ENCODE measurements at regions not wholly inside any gene's neighbourhood (a gene's known extent, or its start where the extent isn't known, plus 50 kb on each side); places are given as distances from the start of the nearest gene placed in this dataset.
A peak's percentile ranks its signal among the peaks of the same experiment; 100 is the strongest.

DNA sequence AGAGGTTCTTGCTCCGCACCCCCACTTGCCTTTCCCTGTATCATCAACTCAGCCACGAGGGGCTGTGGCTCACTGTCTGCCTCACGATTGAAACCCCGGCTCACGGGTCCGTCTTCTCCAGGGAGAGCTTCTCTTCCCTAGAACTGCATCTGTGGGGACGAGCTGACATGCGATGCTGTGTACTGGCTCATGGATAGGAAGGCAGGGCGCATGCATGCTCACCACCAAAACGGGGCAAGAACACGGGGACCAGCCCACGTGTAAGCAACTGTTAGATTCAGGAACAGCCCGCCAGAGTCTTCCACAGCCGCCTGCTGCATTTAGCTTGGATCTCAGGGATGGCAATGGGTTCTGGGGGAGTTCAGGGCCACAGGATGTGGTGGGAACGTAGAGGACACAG, 275.9 kb upstream of the CDH4 start:
- no peak for DNase-seq

DNA sequence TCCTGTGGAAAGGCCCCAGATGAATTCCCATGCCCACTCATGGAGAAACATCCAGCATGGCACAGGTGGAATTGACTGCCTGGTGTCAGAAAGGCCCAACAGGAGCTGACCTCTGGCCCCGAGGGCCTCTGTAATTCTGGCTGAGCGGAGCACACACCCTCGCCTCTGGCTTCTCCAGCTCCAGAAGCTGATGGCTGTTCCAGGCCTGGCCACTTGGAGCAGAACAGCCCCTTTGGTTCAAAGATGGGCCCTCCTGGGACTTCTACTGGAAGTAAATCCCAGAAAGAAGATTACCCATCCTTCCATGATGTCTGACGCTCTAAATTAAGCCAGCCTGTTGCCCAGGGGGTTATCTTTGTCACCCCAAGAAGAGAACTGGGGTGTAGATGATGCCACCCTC, 275.1 kb upstream of the CDH4 start:
- no peak for DNase-seq

DNA sequence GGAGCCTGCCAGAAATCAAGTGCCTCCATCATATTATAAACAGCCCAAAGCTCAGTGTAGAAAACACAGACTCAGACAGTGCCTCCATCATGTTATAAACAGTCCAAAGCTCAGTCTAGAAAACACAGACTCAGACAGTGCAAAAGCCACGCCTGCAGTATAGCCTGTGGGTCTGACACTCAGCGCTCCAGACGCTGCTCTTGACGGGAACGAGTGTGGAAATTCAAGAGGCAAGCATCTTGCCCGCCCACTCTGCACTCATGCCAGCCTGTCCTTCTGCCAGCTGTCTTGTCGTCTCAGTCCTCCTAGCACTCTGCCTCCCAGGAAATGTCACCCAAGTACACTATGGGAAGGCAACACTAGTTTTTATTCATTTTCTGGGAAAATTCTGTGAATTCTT, 274.2 kb upstream of the CDH4 start:
- DNase-seq, result peak; percentile 65

- peak; percentile 89 for DNase-seq
Observed at GRCh38 chr20:60984666-60985065, 267.4 kb upstream of the CDH4 start.

DNA sequence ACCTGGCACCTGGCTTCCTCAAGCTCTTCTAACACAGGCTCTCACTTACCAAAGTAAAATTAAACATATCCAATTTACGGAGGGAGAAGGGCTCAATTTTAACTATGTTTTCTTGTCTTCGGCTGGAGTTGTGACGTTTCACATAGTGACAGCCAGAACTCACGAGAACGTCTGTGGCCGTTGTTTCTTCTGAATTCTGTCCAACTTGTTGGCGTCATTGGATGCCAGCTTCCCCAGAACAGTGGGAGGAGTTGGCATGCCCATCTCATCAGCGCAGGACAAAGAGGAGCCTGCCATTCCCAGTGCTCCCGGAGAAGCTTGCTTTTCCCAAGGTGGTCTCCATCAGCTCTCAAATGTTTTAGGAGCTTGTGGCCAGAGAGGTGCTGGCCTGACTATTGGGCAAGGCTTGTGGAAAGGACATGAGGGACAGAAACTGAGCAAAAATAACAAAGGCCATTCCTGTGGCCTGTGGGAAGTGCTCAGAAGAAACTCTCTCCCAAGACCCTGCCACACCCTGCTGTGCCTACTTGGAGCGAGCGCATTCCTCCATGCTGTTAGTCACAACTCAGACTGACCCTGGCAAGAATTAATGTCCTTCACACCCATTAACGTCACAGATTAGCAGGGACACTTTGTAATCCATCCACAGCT, 265.4 kb upstream of the CDH4 start:
- no peak for DNase-seq

DNA sequence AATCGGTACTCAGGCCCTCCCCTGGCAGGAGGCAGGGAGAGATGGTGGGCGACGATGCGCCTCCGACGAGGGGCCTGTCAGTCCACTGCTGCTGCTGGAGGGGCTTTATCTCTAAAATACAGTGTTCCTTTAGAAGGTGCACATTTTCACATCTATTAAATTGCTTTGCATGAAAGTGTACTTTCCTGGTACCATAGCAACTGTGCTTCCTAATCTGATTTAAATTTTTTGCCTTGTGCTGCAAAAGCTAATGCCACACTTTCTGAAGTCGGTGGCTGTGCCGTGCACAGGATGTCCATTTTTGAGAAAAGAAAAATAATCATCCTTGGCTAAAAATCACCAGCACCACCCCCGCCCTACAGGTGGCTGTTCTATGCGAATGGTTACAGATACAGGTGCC, 262.0 kb upstream of the CDH4 start:
- no peak for DNase-seq

DNA sequence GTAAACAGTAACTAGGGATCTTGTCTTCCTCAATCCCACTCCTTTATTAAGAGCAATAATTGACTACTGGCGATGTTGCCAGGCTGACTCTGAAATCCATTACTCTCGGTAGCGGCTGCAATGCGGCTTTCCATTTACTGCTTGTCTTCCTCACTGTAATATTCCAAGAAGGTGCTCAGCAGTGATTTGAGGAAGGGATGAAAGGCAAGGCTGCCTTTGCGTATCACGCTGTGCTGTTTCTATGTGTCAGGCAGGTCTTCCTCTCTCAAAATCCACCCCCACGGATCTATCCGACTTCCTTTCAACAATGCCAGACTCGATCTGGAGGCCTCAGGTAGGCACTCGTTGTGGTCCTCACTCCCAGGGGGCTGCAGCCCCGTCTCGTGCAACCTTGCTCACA, 261.4 kb upstream of the CDH4 start:
- no peak for DNase-seq

DNA sequence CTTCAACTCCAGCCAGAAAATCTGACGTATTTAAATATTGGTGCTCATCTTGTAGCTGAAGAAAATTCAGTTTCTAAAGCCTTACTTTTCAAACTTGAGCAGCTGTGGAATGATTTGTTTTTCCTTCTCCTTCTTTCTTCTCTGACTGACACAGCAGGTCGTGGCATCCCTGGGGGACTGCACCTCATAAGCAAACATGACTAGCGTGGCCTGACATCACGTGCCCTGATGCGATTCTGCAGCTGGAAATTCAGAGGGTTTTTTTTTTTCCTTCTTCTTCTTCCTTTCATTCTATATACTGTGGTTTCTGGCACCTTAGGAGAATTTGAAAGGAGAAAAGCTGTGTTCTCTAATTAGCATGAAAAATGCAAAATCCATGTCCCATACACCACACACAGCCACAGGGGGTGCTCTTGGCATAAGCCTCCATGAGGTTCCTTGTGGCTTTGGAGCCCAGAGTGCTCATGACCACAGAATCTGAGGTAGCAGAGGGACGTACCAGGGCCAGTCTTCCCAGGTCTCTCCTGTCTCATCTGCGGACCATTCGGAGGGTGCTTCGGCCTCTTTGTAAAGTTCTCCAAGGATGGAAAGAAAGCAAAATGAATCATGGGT, 258.5 kb upstream of the CDH4 start:
- DNase-seq, result no peak

GRCh38 chr20:60999250-60999649, 252.8 kb upstream of the CDH4 start:
- no peak for DNase-seq

- DNase-seq, result no peak
Observed at GRCh38 chr20:61002090-61002489, 250.0 kb upstream of the CDH4 start.

GRCh38 chr20:61014491-61014890, 237.6 kb upstream of the CDH4 start:
- no peak for DNase-seq

GRCh38 chr20:61015602-61016001, 236.5 kb upstream of the CDH4 start:
- DNase-seq, result no peak

GRCh38 chr20:61019322-61019721, 232.7 kb upstream of the CDH4 start:
- DNase-seq, result no peak

DNA sequence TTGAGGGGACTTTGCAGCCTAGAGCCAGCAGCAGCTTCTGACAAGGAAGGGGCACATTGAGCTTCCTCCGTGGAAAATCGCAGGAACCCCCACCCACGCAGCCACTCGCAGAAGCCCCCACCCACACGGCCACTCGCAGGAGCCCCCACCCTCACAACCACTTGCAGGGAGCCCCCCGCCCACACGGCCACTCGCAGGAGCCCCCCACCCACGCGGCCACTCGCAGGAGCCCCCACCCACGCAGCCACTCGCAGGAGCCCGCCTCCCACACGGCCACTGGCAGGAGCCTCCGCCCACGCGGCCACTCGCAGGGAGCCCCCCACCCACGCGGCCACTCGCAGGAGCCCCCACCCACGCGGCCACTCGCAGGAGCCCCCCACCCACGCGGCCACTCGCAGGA, 228.4 kb upstream of the CDH4 start:
- no peak for DNase-seq

DNA sequence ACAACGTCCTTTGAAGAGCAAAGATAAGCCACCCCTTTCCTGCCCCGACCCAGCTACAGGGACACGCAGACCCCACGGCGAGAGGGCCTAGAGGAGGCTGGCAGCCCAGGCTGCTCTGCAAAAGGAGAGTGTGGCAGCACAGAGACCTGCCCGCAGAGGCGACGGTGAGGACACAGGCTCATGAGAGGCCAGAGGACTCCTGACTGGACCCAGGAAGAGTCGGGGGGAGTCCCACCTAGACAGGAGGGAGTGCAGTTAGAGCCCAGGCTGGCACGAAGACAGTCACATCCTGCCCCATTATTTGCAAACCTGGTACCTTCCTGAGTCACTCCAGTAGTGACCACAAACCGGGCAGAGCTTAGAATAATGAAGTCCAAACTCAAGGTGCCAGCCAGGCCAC, 227.7 kb upstream of the CDH4 start:
- DNase-seq, result no peak

GRCh38 chr20:61025536-61025935, 226.5 kb upstream of the CDH4 start:
- DNase-seq, result no peak

GRCh38 chr20:61026173-61026572, 225.9 kb upstream of the CDH4 start:
- DNase-seq, result no peak

DNA sequence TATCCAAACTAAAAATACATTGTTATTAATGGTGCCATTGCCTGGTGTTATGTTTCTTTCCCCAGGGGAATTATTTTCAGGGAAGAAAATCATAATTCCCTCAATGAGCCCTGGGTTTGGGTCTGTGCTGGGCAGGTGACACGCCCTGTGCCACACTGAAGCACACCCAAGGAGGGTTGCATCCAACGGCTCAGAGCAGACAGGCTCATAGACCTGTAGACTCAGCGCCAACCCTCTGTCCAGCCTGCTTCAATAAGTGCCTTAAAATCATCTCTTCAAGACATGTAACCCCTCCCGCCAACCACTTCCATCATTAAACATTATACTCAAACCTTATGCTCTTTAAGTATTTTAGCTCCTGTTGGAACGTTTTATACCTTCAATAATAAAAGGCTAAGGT, 225.3 kb upstream of the CDH4 start:
- DNase-seq, result no peak

- DNase-seq, result peak; percentile 55
Observed at GRCh38 chr20:61027218-61027617, 224.8 kb upstream of the CDH4 start.

- no peak for DNase-seq
Observed at GRCh38 chr20:61030130-61030529, 221.9 kb upstream of the CDH4 start.

DNA sequence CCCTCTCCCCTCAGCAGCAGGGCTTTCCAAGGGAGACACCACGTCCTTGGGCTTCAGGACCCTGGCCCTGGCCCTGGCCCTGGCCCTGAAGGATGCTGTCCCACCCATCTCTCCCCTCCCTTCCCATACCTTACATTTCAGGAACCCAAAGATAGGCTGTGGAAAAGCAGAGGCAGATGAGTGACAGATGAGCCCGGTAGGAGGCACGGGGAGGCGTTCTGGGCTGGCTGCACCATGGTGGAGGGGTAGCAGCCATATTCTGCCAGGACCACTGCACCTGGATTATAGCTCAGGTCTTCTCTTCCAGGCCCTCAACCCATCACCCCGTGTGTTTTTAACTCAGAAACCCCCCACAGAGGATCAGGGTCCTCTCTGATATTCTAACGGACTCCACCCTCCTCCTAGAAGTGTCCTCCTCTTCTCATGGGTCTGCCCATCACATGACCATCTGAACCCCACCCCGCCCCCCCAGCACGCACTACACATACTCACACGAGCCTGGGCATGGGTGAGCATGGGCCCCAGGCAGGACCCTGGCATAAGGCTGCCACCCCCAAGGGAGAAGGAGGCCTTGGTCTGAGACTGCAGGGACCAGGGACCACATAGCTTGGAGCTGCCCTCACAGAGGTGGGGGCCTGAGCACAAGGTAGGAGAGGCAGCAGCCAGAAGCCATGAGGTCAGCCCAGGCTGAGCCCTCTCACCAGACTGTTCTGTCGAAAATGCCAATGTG, 220.8 kb upstream of the CDH4 start:
- DNase-seq, result no peak

DNA sequence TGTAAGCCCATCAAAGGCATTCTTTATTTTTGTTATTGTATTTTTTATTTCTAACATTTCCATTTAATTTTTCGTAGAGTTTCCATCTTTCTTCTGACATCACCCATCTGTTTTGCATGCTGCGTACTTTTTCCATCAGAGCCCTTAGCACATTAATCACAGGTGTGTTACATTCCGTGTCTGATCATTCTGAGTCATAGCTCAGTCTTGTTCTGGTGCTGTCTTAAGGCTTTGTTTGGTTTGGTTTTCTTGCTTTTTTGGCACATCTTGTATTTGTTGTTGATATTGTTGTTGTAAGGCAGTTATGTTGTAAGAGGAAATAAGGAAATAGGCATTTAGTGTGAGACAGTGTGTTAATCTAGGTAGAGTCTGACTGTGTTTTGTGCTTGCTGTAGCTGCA, 214.6 kb upstream of the CDH4 start:
- DNase-seq, result no peak

GRCh38 chr20:61041481-61041880, 210.6 kb upstream of the CDH4 start:
- no peak for DNase-seq

All from DMS79 treated with DMSO at 0.1 percent for 48 hours (cell line).